ENCODE measurements at regions not wholly inside any gene's neighbourhood (a gene's known extent, or its start where the extent isn't known, plus 50 kb on each side); places are given as distances from the start of the nearest gene placed in this dataset.

GRCh38 chr4:116899561-116899960 lies 185.8 kb downstream of the TRAM1L1 start:
- Mint-ChIP-seq H3K4me1 (no peaks in the 10 kb centered on the region), H3K27ac (no peak overlapping the region), H3K9me3 (no peaks in the 10 kb centered on the region), H3K4me3 (no peak overlapping the region), H3K36me3 (no peaks in the 10 kb centered on the region), H3K27me3 (no peaks in the 10 kb centered on the region)
- DNase-seq, result no peak

DNA sequence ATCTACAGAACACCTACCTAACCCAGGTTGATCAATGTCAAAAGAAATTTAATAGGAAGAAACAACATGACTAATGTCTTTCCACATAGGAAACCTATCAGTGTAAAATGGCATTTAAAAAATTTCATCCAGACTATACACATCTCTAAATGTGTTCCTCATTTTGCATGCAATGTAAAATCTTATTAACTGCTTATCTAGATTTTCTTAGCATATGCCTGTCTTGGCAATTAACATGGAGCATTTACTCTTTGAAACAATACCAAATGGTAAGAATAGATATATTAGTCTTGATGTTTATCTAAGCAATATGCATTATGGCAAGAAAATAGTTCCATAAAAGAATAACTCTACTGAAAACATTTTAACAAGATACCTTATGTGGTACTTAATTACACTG lies 199.8 kb downstream of the TRAM1L1 start:
- Mint-ChIP-seq H3K4me3 (no peak overlapping the region), H3K27me3 (no peaks in the 10 kb centered on the region), H3K36me3 (no peaks in the 10 kb centered on the region), H3K4me1 (no peaks in the 10 kb centered on the region), H3K27ac (no peak overlapping the region), H3K9me3 (peaks cover 3% of the 10 kb centered on the region)
- DNase-seq, result no peak

DNA sequence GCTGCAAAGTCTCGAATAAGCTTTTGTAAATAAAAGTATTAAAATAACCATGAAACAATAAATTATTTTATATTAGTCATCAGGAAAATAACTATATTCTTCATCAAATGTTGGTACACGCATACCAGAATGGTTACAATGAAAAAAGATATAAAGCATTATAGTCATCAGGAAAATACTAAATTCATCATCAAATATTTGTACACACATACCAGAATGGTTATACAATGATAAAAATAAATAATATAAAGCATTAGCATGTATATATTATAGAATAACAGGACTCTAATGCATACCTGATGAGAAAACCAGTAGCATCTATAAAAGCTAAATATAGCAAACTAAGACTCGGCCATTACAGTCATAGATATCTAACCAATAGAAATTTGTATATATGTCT lies 202.9 kb downstream of the TRAM1L1 start:
- H3K4me1 Mint-ChIP-seq, result no peaks in the 10 kb centered on the region
- H3K4me3 Mint-ChIP-seq, result no peak overlapping the region
- no peak for DNase-seq
- H3K36me3 Mint-ChIP-seq, result no peaks in the 10 kb centered on the region
- peaks cover 4% of the 10 kb centered on the region for H3K9me3 Mint-ChIP-seq
- H3K27ac Mint-ChIP-seq, result no peak overlapping the region
- H3K27me3 Mint-ChIP-seq, result no peaks in the 10 kb centered on the region

DNA sequence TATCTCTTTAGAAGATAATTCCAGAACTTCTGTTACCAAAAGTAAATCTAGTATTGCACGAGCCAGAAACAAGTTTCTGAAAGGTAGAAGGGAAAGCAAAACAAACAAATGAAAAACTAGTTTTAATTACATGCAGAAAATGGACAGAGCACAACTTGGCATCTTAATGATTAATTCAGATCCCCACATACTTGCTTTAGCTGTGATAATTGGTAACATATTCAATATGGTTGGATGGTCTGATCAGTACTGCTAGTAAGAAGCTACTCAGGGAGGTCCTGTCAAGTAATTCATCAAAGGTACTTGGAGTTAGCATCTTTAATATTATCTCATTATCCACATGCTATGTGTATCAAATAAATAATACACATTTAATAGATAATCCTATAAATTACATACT lies 204.3 kb downstream of the TRAM1L1 start:
- no peak for DNase-seq
- H3K27ac Mint-ChIP-seq, result no peak overlapping the region
- no peaks in the 10 kb centered on the region for H3K27me3 Mint-ChIP-seq
- H3K36me3 Mint-ChIP-seq, result no peaks in the 10 kb centered on the region
- peaks cover 4% of the 10 kb centered on the region for H3K9me3 Mint-ChIP-seq
- no peak overlapping the region for H3K4me3 Mint-ChIP-seq
- H3K4me1 Mint-ChIP-seq, result no peaks in the 10 kb centered on the region

GRCh38 chr4:116880625-116881024 lies 204.8 kb downstream of the TRAM1L1 start:
- Mint-ChIP-seq H3K27ac (no peak overlapping the region), H3K27me3 (no peaks in the 10 kb centered on the region), H3K9me3 (peaks cover 4% of the 10 kb centered on the region), H3K4me3 (no peak overlapping the region), H3K36me3 (no peaks in the 10 kb centered on the region), H3K4me1 (no peaks in the 10 kb centered on the region)
- no peak for DNase-seq

- Mint-ChIP-seq H3K9me3 (peaks cover 4% of the 10 kb centered on the region), H3K4me1 (no peaks in the 10 kb centered on the region), H3K4me3 (no peak overlapping the region), H3K36me3 (no peaks in the 10 kb centered on the region), H3K27ac (no peak overlapping the region), H3K27me3 (no peaks in the 10 kb centered on the region)
- DNase-seq, result no peak
Observed at GRCh38 chr4:116878280-116878679, 207.1 kb downstream of the TRAM1L1 start.

GRCh38 chr4:116877069-116877468 lies 208.3 kb downstream of the TRAM1L1 start:
- H3K9me3 Mint-ChIP-seq, result peaks cover 4% of the 10 kb centered on the region
- H3K4me3 Mint-ChIP-seq, result no peak overlapping the region
- DNase-seq, result no peak
- H3K4me1 Mint-ChIP-seq, result no peaks in the 10 kb centered on the region
- no peak overlapping the region for H3K27ac Mint-ChIP-seq
- H3K27me3 Mint-ChIP-seq, result no peaks in the 10 kb centered on the region
- H3K36me3 Mint-ChIP-seq, result no peaks in the 10 kb centered on the region

GRCh38 chr4:116872941-116873340 lies 212.4 kb downstream of the TRAM1L1 start:
- Mint-ChIP-seq H3K36me3 (no peaks in the 10 kb centered on the region), H3K4me3 (no peak overlapping the region), H3K9me3 (no peaks in the 10 kb centered on the region), H3K4me1 (no peaks in the 10 kb centered on the region), H3K27ac (no peak overlapping the region), H3K27me3 (no peaks in the 10 kb centered on the region)
- DNase-seq, result no peak

GRCh38 chr4:116872308-116872707 lies 213.1 kb downstream of the TRAM1L1 start:
- no peaks in the 10 kb centered on the region for H3K36me3 Mint-ChIP-seq
- H3K4me3 Mint-ChIP-seq, result no peak overlapping the region
- H3K27ac Mint-ChIP-seq, result no peak overlapping the region
- DNase-seq, result no peak
- H3K4me1 Mint-ChIP-seq, result no peaks in the 10 kb centered on the region
- H3K9me3 Mint-ChIP-seq, result no peaks in the 10 kb centered on the region
- no peaks in the 10 kb centered on the region for H3K27me3 Mint-ChIP-seq

DNA sequence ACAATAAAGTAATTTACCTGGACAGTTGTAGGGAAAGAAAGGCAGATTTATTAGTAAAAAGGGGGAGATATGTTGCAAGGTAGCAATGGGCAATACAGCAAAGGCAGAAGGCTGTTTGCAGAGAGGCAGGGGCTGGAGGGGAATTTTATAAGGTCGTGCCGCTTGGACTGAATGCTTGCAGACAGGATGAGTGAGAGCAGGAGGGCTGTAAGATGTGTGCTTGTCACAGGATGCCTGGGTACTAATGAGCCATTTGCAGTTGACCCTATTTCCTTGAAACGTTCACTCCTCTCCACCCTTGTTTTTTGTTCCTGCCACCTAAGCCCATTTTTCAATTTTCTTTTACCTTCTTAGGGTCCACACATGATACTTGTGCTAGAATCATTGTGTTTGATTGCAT lies 214.7 kb downstream of the TRAM1L1 start:
- no peaks in the 10 kb centered on the region for H3K9me3 Mint-ChIP-seq
- no peaks in the 10 kb centered on the region for H3K27me3 Mint-ChIP-seq
- no peak overlapping the region for H3K4me3 Mint-ChIP-seq
- no peak overlapping the region for H3K27ac Mint-ChIP-seq
- no peak for DNase-seq
- H3K36me3 Mint-ChIP-seq, result no peaks in the 10 kb centered on the region
- no peaks in the 10 kb centered on the region for H3K4me1 Mint-ChIP-seq

DNA sequence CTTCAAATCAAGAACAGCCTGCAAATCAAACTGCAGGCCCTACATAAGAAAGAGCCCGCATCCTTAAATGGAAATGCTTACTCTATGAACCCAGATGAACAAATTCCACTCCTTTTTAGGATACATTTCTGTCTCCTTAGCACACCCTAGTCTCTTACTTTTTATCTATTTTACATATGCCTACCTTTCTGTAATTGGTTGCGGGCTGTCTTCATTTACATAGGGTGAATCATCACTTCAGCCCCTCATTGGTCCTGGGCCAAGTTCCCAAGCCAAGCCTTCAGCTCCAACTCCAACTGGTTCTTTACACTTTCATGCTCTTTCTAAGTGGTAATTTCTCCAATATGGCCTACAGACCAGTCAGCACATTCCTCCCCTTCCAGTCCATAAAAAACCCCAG lies 219.3 kb downstream of the TRAM1L1 start:
- H3K9me3 Mint-ChIP-seq, result no peaks in the 10 kb centered on the region
- H3K27ac Mint-ChIP-seq, result no peak overlapping the region
- H3K4me3 Mint-ChIP-seq, result no peak overlapping the region
- H3K27me3 Mint-ChIP-seq, result no peaks in the 10 kb centered on the region
- no peaks in the 10 kb centered on the region for H3K4me1 Mint-ChIP-seq
- no peak for DNase-seq
- no peaks in the 10 kb centered on the region for H3K36me3 Mint-ChIP-seq

- no peak for DNase-seq
- H3K4me3 Mint-ChIP-seq, result no peak overlapping the region
- H3K4me1 Mint-ChIP-seq, result no peaks in the 10 kb centered on the region
- H3K27ac Mint-ChIP-seq, result no peak overlapping the region
- no peaks in the 10 kb centered on the region for H3K36me3 Mint-ChIP-seq
- H3K9me3 Mint-ChIP-seq, result no peaks in the 10 kb centered on the region
- H3K27me3 Mint-ChIP-seq, result no peaks in the 10 kb centered on the region
Observed at GRCh38 chr4:116862592-116862991, 222.8 kb downstream of the TRAM1L1 start.

DNA sequence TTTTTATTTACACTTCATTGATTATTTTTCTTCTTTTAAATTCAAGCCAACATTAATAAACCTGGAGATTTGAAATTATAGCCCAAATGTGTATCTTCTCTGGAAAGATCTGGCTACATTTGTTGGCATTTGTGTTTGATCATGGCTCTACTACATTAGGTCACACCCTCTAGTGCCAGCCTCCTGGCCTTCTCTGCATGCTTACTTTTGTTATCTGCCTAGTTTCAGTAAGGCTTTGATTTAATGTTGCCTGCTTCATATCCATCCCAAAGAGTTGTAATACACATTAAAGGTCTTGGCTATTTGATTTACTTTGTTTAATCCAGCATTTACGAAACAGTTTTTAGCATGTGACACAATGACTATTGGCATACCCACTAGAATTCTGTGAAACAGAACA lies 224.5 kb downstream of the TRAM1L1 start:
- Mint-ChIP-seq H3K4me1 (no peaks in the 10 kb centered on the region), H3K4me3 (no peak overlapping the region), H3K27me3 (no peaks in the 10 kb centered on the region), H3K36me3 (no peaks in the 10 kb centered on the region), H3K27ac (no peak overlapping the region), H3K9me3 (no peaks in the 10 kb centered on the region)
- no peak for DNase-seq

GRCh38 chr4:116849620-116850019 lies 235.8 kb downstream of the TRAM1L1 start:
- H3K27me3 Mint-ChIP-seq, result no peaks in the 10 kb centered on the region
- no peaks in the 10 kb centered on the region for H3K9me3 Mint-ChIP-seq
- no peak overlapping the region for H3K27ac Mint-ChIP-seq
- H3K4me3 Mint-ChIP-seq, result no peak overlapping the region
- H3K4me1 Mint-ChIP-seq, result no peaks in the 10 kb centered on the region
- DNase-seq, result no peak
- H3K36me3 Mint-ChIP-seq, result no peaks in the 10 kb centered on the region

GRCh38 chr4:116847616-116848015 lies 237.8 kb downstream of the TRAM1L1 start:
- Mint-ChIP-seq H3K27ac (no peak overlapping the region), H3K4me3 (no peak overlapping the region), H3K4me1 (no peaks in the 10 kb centered on the region), H3K9me3 (no peaks in the 10 kb centered on the region), H3K27me3 (no peaks in the 10 kb centered on the region), H3K36me3 (no peaks in the 10 kb centered on the region)
- DNase-seq, result no peak

- Mint-ChIP-seq H3K27ac (peak overlapping the region; percentile 16), H3K9me3 (peaks cover 3% of the 10 kb centered on the region), H3K27me3 (no peaks in the 10 kb centered on the region)
Observed at GRCh38 chr4:116839826-116840225, 245.6 kb downstream of the TRAM1L1 start.

DNA sequence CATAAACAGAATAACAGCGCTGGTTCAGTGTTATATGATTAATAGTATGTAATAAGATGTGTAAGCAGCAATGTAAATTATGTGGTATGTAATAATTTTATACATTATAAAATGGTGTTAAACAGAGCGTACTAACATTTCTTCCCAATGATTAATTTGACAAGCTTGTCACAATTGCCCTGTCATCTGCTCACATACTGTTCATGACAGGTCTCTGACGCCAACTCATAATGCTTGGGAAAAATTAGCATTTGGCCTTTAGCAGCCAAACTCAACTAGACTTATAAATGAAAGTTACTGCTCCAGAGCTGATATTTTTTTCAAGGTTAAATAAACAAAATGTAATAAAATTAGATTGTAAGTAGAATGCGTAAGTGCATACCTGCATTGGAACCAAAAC lies 246.8 kb downstream of the TRAM1L1 start:
- H3K4me3 Mint-ChIP-seq, result no peak overlapping the region
- no peak for DNase-seq
- no peaks in the 10 kb centered on the region for H3K27me3 Mint-ChIP-seq
- no peaks in the 10 kb centered on the region for H3K36me3 Mint-ChIP-seq
- H3K4me1 Mint-ChIP-seq, result no peaks in the 10 kb centered on the region
- H3K27ac Mint-ChIP-seq, result no peak overlapping the region
- peaks cover 4% of the 10 kb centered on the region for H3K9me3 Mint-ChIP-seq

More at GRCh38 chr4:116839826-116840225, 245.6 kb downstream of the TRAM1L1 start:
- no peak for DNase-seq
- H3K4me1 Mint-ChIP-seq, result no peaks in the 10 kb centered on the region
- H3K36me3 Mint-ChIP-seq, result no peaks in the 10 kb centered on the region
- no peak overlapping the region for H3K4me3 Mint-ChIP-seq
